ENCODE measurements at regions not wholly inside any gene's neighbourhood (a gene's known extent, or its start where the extent isn't known, plus 50 kb on each side); places are given as distances from the start of the nearest gene placed in this dataset.

DNA sequence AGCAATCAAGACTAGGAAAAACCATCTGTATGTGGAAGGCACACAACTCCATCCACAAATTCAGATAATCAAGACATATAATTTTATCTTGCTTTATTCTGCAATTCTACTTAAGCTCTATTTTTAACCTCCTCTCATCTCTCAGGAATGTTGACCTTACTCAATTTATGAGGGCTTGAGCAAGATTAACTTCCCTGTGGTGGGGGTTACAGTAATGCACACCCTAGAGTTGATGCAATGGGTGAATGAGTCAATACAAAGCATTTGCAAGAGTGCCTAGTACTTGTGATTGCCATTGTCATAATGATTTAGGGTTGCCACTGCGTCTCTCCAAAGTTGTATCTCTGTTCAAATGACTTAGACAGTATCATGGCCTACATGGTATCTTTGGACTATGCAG lies 1598.4 kb upstream of the TMEM132C start:
- TF ChIP-seq, protein P1, sequence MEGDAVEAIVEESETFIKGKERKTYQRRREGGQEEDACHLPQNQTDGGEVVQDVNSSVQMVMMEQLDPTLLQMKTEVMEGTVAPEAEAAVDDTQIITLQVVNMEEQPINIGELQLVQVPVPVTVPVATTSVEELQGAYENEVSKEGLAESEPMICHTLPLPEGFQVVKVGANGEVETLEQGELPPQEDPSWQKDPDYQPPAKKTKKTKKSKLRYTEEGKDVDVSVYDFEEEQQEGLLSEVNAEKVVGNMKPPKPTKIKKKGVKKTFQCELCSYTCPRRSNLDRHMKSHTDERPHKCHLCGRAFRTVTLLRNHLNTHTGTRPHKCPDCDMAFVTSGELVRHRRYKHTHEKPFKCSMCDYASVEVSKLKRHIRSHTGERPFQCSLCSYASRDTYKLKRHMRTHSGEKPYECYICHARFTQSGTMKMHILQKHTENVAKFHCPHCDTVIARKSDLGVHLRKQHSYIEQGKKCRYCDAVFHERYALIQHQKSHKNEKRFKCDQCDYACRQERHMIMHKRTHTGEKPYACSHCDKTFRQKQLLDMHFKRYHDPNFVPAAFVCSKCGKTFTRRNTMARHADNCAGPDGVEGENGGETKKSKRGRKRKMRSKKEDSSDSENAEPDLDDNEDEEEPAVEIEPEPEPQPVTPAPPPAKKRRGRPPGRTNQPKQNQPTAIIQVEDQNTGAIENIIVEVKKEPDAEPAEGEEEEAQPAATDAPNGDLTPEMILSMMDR (IDR thresholded peaks at IDR 0.05) = no peak
- no peak for TF ChIP-seq POLR2A (IDR thresholded peaks at IDR 0.05)
